NCI-H1436 (cell line): ENCODE measurements at regions not wholly inside any gene's neighbourhood (a gene's known extent, or its start where the extent isn't known, plus 50 kb on each side); places are given as distances from the start of the nearest gene placed in this dataset.

Source experiments
- DNase-seq: peaks from one replicate; lab custom pipeline; 2025; lab: John Stamatoyannopoulos, UW

- no peak for DNase-seq
These were observed 174.9 kb upstream of the KCNJ16 start for GRCh38 chr17:69900101-69900500.

DNA sequence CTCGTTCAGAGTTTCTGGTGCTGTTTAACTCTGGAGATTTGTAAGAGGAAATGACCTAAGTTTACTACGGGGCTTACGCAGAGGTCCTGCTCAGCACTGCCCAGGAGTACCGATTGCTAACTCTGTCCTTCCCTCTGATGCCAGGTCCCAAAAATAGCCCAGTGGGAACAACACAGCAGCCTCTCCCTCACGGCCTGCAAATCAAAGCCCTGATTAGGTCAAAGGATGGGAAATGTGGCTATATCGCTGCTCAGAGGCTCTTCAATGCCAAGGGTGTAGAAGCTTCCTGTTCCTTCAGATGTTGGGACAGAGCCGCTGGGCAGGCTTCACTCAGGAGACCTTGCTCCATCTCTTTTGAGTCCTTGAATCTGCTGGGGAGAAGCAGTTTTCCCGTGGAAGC lies 174.2 kb upstream of the KCNJ16 start:
- no peak for DNase-seq

- no peak for DNase-seq
These were observed 168.7 kb upstream of the KCNJ16 start for GRCh38 chr17:69906306-69906705.

GRCh38 chr17:69907132-69907847 lies 167.7 kb upstream of the KCNJ16 start:
- DNase-seq, result no peak

DNA sequence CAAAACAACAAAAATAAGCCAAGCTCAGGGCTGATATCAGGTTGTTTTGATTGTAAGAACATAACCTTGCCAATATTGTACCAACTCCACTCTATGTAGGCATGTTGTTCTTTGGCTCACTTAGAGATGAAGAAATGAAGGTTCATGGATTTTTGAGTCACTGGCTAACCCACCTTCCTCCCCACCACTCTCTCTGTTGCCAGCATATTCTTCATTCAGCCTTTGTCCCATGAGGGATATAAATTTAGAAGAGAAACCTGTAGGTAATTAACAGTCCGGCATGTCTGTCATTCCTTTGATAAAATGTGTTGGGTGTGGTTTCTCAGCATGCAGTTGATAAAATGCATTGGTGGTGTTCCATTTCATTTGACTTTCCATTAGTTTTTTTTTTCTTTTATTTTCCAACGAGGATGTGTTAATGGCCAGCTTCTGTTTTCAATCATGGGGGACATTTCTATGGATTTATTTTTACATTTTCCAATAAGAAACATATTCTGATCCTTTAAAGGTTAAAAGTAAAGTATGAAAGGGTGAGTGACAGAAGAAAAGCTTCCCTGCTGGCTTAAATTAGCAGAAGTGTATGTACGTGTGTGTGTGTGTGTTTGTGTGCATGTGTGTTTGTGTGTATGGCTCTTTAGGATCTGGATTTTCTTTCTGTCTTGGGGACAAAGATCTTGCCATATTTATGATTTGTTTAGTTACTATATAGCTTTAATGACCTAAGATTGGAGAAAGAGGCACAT lies 166.2 kb upstream of the KCNJ16 start:
- DNase-seq, result no peak

DNA sequence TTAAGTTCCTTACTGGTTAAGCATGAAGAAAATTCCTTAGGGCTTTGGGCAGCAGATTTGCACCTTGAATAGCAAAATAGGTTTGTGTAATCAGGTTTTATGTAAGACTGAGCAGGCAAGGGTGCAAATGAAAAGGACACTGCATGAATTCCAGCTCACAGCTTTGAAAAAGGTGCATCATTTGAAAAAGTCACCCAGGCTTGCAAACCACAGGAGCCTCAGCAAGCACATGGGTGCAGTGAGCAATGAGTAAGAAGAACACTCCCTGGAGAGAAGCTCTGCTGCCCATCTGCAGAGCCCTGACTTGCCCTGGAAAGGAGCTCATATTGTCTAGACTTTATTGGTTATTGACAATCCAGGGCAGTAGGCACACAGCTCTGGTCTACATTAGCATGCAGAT lies 165.6 kb upstream of the KCNJ16 start:
- no peak for DNase-seq

GRCh38 chr17:69912805-69913204 lies 162.2 kb upstream of the KCNJ16 start:
- no peak for DNase-seq

GRCh38 chr17:69913216-69913615 lies 161.8 kb upstream of the KCNJ16 start:
- DNase-seq, result no peak

DNA sequence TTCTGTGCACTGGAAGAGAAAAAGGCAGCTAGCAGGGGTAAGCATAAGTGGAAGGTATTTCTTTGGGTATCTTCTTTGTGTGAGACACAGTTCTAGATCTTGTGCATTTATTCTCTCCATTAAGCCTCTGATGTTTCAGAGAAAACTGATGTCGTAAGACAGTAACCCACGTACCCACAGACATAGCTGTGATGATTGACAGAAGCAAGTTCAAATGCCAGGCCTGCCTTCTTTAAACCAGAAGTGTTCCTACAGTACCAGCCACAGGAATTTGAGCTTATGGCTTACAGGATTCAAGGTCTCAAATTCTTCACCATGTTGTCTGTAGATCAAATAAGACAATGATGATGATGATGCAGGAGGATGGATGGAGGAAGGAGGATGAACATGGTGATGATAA lies 161.4 kb upstream of the KCNJ16 start:
- DNase-seq, result no peak

- no peak for DNase-seq
These were observed 160.5 kb upstream of the KCNJ16 start for GRCh38 chr17:69914520-69914919.

GRCh38 chr17:69916761-69917160 lies 158.3 kb upstream of the KCNJ16 start:
- no peak for DNase-seq

DNA sequence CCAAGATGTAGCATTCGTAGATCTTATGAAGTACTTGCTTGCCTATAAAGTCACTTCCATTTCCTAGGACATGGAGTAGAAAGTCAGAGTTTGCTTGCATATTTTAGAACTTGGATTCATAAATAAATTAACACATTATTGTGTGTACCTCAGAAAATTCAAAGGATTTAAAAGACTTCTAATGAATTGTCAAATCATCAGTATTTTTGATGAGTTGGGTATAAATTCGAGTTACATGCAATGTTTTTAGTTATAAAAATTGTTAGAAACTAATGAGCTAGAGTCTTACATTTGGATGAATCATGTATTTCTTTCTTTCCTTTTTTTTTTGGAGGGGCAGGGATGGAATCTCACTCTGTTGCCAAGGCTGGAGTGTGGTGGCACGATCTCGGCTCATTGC lies 156.9 kb upstream of the KCNJ16 start:
- DNase-seq, result no peak

- DNase-seq, result no peak
These were observed 155.2 kb upstream of the KCNJ16 start for GRCh38 chr17:69919789-69920188.

DNA sequence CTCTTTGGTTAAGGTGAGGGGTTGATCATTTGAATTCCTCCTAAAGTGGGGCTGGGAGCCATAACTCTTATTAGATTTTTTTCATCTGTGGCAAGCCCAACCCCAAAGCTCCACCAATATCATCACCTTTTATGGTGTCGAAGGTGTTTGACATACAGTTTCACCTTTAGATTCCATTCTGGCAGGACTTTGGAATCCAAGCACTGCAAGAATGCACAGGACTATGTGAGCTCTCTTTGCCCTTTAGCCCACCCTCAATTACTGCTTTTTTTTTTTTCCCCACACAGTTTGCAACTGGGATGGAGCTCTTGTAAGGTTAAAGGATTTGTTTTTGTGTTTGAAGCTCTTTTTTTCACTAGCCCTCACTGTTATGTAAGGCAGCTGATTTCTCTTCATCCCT lies 154.0 kb upstream of the KCNJ16 start:
- DNase-seq, result no peak

DNA sequence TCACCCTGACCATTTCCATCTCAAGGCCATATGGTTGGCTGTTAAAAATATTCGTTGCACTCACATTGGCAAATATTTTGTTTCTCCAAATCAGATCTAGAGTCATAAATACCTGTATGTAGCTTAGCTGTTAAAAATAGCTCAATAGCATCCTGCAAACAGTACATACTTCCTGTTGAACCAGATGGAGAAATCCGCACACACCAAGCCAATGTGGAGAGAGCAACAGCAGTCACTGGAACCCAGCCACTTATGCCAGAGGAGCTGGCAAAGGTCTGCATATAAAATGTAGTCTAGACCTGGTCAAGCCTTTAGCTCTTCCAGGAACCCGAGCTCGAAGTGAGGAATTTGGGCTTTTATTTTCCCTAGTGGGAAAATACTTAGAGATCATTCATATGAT lies 146.4 kb upstream of the KCNJ16 start:
- DNase-seq, result no peak

DNA sequence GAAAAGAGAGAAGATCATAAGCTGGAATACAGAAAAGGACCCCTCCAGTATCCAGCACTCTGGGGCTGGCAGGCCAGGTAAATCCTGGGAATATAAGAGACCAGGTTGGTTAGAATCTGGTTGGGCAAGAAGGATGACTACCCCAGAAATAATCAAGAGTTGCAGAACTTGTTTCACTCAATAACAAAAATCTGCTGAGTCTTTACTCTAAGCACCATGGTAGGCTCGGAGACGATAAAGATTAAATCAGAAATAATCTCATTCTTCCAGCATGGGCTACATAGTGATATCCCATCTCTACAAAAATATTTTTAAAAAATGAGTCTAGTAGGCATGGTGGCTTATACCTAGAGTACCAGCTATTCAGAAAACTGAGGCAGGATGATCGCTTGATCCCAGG lies 138.0 kb upstream of the KCNJ16 start:
- DNase-seq, result no peak

DNA sequence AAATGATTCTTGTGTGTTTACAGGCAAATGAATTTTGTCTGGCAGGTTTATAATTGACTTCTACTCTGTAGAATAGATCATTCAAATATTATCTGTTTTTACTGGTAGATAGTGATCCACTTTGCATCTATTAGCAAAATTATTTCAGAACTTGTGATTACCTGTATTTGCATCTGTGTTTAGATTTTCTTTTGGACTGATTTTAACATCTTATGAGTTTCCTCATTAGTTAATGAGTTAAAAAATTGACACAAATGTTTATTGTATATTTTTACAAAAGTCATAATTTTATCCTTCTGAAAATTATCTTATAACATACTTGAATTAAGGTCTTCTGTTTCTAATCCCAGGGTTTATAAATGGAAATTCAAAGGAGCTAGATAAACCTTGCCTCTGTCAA lies 132.0 kb upstream of the KCNJ16 start:
- no peak for DNase-seq

GRCh38 chr17:69944406-69944805 lies 130.6 kb upstream of the KCNJ16 start:
- no peak for DNase-seq

- no peak for DNase-seq
These were observed 129.3 kb upstream of the KCNJ16 start for GRCh38 chr17:69945698-69946185.

GRCh38 chr17:69947027-69947759 lies 127.8 kb upstream of the KCNJ16 start:
- DNase-seq, result no peak

DNA sequence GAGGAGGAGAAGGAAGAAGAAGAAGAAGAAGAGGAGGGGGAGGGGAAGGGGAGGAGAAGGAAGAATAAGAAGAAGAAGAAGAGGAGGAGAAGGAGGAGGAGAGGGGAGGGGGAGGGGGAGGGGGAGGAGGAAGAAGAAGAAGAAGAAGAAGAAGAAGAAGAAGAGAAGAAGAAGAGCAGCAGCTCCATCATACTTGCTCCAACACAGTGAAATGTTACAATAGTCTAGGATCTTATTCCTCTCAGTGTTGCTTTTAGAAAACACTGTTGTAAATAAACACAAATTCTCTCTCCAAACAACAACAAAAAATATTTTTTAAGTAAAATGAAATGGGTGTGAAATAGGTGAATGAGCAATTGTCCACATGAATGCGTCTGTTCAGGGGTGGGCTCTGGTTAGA lies 126.6 kb upstream of the KCNJ16 start:
- DNase-seq, result no peak

GRCh38 chr17:69949496-69949895 lies 125.5 kb upstream of the KCNJ16 start:
- DNase-seq, result no peak
